ENCODE measurements at regions not wholly inside any gene's neighbourhood (a gene's known extent, or its start where the extent isn't known, plus 50 kb on each side); places are given as distances from the start of the nearest gene placed in this dataset.

- TF ChIP-seq, protein P1, sequence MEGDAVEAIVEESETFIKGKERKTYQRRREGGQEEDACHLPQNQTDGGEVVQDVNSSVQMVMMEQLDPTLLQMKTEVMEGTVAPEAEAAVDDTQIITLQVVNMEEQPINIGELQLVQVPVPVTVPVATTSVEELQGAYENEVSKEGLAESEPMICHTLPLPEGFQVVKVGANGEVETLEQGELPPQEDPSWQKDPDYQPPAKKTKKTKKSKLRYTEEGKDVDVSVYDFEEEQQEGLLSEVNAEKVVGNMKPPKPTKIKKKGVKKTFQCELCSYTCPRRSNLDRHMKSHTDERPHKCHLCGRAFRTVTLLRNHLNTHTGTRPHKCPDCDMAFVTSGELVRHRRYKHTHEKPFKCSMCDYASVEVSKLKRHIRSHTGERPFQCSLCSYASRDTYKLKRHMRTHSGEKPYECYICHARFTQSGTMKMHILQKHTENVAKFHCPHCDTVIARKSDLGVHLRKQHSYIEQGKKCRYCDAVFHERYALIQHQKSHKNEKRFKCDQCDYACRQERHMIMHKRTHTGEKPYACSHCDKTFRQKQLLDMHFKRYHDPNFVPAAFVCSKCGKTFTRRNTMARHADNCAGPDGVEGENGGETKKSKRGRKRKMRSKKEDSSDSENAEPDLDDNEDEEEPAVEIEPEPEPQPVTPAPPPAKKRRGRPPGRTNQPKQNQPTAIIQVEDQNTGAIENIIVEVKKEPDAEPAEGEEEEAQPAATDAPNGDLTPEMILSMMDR (IDR thresholded peaks at IDR 0.05; ENCODE audit: control extremely low read depth in 1 of 3, insufficient read depth in 1 of 3, low read depth in 1 of 3, low read length in 3 of 3), result no peak
- TF ChIP-seq TAF1 (IDR thresholded peaks at IDR 0.05; ENCODE audit: low read depth, low read length) (no peak), KDM1A (IDR thresholded peaks at IDR 0.05; ENCODE audit: borderline replicate concordance, low read length) (no peak), CEBPB (IDR thresholded peaks at IDR 0.05; ENCODE audit: low read depth, low read length) (no peak), RAD21 (IDR thresholded peaks at IDR 0.05 in 1 of 2, conservative IDR thresholded peaks at IDR 0.05 in 1 of 2; ENCODE audit: low read depth in 2 of 2, low read length in 2 of 2) (no peak), POLR2A (IDR thresholded peaks at IDR 0.05; ENCODE audit: control extremely low read depth in 1 of 2, low read depth in 2 of 2, low read length in 2 of 2) (no peak), YY1 (IDR thresholded peaks at IDR 0.05; ENCODE audit: low read depth, low read length) (no peak), JUND (IDR thresholded peaks at IDR 0.05; ENCODE audit: low read length) (no peak), EZH2 (IDR thresholded peaks at IDR 0.05; ENCODE audit: low read depth, low read length, severe bottlenecking) (no peak), SP2 (IDR thresholded peaks at IDR 0.05; ENCODE audit: low read length) (no peak), PHF8 (conservative IDR thresholded peaks at IDR 0.05; ENCODE audit: low read depth, low read length) (no peak), HDAC6 (IDR thresholded peaks at IDR 0.05; ENCODE audit: low read depth, low read length) (no peak)
Observed at GRCh38 chr7:88396295-88396947, 89.7 kb upstream of the STEAP4 start.
